Epithelial cell of prostate (primary cell): ENCODE measurements at regions not wholly inside any gene's neighbourhood (a gene's known extent, or its start where the extent isn't known, plus 50 kb on each side); places are given as distances from the start of the nearest gene placed in this dataset.

Source experiments
- DNase-seq: peaks from one replicate; pipeline ENCODE4 v3.0.0-alpha.2; 2011; ENCODE audit warnings: low read depth, low spot score
- H3K27ac ChIP-seq: fragments of 450-650 bp; 2 replicates; pipeline ENCODE4 v1.5.1; 2017; ENCODE audit warnings: mild to moderate bottlenecking

GRCh38 chrY:19168202-19168565 lies 394.6 kb upstream of the HSFY2 start:
- H3K27ac ChIP-seq = peak overlapping the region; percentile 79
- no peak for DNase-seq

GRCh38 chrY:19167319-19168201 lies 394.0 kb upstream of the HSFY2 start:
- peak; percentile 68 for DNase-seq
- peak overlapping the region; percentile 79 for H3K27ac ChIP-seq

GRCh38 chrY:19148783-19149182 lies 375.2 kb upstream of the HSFY2 start:
- DNase-seq = no peak
- no peak overlapping the region for H3K27ac ChIP-seq

GRCh38 chrY:19146296-19146695 lies 372.8 kb upstream of the HSFY2 start:
- H3K27ac ChIP-seq = no peak overlapping the region
- no peak for DNase-seq

GRCh38 chrY:19142093-19142492 lies 368.6 kb upstream of the HSFY2 start:
- DNase-seq = no peak
- no peak overlapping the region for H3K27ac ChIP-seq

- DNase-seq = no peak
- no peak overlapping the region for H3K27ac ChIP-seq
Measured at GRCh38 chrY:19140285-19140920, 366.9 kb upstream of the HSFY2 start.

- DNase-seq = no peak
- no peak overlapping the region for H3K27ac ChIP-seq
Measured at GRCh38 chrY:19134426-19134825, 360.9 kb upstream of the HSFY2 start.

- DNase-seq = no peak
Measured at GRCh38 chrY:19130569-19131358, 357.2 kb upstream of the HSFY2 start.

GRCh38 chrY:19126889-19127288 lies 353.4 kb upstream of the HSFY2 start:
- peak; percentile 37 for DNase-seq
- no peak overlapping the region for H3K27ac ChIP-seq

More at GRCh38 chrY:19130569-19131358, 357.2 kb upstream of the HSFY2 start:
- H3K27ac ChIP-seq = no peak overlapping the region

- no peak overlapping the region for H3K27ac ChIP-seq
- DNase-seq = no peak
Measured at GRCh38 chrY:19124609-19125008, 351.1 kb upstream of the HSFY2 start.

- DNase-seq = no peak
- no peak overlapping the region for H3K27ac ChIP-seq
Measured at GRCh38 chrY:19122450-19122849, 348.9 kb upstream of the HSFY2 start.

GRCh38 chrY:19098349-19098748 lies 324.8 kb upstream of the HSFY2 start:
- no peak overlapping the region for H3K27ac ChIP-seq

GRCh38 chrY:19095460-19095859 lies 321.9 kb upstream of the HSFY2 start:
- DNase-seq = no peak
- H3K27ac ChIP-seq = no peak overlapping the region

More at GRCh38 chrY:19098349-19098748, 324.8 kb upstream of the HSFY2 start:
- DNase-seq = no peak

GRCh38 chrY:19083006-19083405 lies 309.5 kb upstream of the HSFY2 start:
- DNase-seq = no peak
- no peak overlapping the region for H3K27ac ChIP-seq

- peak overlapping the region; percentile 81 for H3K27ac ChIP-seq
- DNase-seq = no peak
Measured at GRCh38 chrY:19077698-19078113, 304.2 kb upstream of the HSFY2 start.

- DNase-seq = no peak
- peak overlapping the region; percentile 81 for H3K27ac ChIP-seq
Measured at GRCh38 chrY:19076846-19077697, 303.5 kb upstream of the HSFY2 start.

GRCh38 chrY:19075471-19076253 lies 302.1 kb upstream of the HSFY2 start:
- no peak for DNase-seq
- peak overlapping the region; percentile 81 for H3K27ac ChIP-seq

- DNase-seq = no peak
- peak overlapping the region; percentile 63 for H3K27ac ChIP-seq
Measured at GRCh38 chrY:19067435-19067834, 293.9 kb upstream of the HSFY2 start.
